Anterior cingulate cortex (tissue), 58 donors: ENCODE measurements at regions not wholly inside any gene's neighbourhood (a gene's known extent, or its start where the extent isn't known, plus 50 kb on each side); places are given as distances from the start of the nearest gene placed in this dataset.

Experiments used
- DNase-seq, 58 donors: peaks; one replicate each; lab custom pipeline; 2025; lab: John Stamatoyannopoulos, UW

DNA sequence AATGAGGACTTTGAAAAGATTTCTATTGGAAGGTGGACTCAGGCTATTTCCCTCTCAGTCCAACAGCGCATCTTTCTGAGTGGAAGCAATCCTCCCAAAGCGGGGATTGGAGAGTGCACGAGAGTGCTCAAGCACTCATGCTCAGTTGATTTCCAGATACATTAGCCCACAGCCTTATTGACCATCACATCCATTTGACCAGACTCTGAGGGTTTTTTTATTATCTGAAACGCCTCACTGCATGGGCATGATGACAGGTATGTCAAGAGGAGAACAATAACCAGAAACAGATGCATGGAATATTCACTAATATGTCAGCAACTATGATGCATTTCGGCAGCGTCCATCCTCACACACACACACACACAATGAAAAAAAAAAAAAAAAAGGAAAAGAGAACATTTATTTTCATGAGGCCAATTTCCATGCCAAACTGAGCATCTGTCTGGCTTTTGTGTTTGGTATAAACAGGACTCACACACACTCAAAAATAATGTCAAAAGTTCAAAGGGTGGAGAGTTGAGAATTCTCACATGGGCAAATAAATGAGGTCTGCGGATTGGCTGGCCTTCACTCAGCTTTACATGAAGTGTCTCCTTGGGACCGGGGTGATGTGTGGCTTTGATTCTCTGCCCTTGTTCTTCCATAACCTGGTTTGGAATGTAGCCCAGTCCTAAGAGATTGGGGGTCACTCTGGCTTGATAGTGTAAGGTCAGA lies 371.6 kb downstream of the MCTP2 start:
- DNase-seq, result no peak

DNA sequence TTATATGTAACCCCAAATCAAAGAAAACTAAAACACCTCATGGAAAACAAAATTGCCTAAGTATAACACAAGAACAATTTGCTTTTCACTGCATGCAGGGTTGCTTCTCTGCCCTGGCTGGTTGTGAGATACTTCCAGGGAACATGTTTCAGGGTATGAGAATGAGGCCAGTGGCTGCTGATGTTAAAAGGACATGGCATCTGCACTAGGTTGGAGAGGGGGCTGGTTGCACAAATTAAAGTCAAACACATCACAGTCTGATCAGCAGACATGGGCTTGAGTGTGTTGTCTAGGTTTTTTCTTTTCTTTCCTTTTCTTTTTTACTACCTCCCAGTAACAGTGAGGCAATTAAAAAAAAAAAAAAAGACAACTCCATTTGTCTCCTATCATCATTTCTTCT lies 374.9 kb downstream of the MCTP2 start:
- DNase-seq, result no peak

- DNase-seq, result peak in 9 of 58 donors; percentile 2 to 32 (median 5)
Observed at GRCh38 chr15:94607176-94607654, 375.9 kb downstream of the MCTP2 start.

DNA sequence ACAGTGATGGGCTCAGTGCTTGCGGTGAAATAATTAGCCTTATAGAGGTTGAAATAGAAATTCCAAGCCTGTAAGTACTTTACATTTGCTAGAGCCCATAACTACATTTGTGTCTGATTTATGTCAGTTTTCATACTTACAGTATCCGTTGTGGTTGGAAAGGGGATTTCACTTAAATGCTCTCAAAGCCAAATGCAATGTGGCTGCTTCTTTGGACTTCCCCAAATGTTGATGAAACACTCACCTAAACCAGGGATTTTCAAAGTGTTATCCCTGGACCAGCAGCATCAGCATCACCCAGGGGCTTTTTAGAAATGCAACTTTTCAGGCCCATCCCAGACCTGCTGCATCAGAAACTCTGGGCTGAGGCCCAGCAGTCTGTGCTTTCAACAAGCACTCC lies 378.7 kb downstream of the MCTP2 start:
- DNase-seq, result no peak

DNA sequence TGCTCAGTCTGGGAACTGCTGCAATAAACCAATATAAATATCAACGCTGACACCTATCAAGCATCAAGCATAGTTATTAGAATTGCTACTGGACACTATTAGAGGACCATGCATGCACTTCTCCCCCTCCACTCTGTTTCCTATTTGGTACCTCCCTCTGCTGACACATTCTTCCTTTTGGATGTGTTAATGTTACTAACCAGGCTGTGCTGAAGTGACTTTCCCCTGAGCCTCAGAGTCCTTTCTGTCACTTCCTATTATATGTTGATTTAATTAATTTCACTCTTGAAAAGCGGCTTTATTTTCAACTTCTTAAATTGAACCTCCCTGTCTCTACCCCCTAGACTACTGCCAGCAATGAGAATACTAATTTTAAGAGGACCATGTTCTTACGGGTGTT lies 379.1 kb downstream of the MCTP2 start:
- DNase-seq, result no peak

DNA sequence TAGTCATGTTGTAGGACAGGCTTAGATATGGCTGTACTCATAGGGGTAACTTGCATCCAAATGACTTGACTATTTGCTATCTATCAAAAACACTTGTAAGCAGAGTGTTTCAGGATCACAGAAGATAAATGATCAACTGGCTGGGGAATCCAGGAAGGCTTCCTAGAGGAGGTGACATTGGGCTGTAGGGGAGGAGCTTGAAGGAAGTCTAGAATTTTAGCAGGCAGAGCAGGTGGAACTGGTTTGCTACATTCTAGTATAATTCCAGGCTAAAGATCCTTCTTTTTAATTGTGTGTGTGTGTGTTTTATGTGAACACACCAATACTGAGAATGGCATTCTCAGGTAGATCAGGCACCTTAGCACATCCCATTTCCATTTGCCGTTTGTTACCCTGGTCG lies 380.3 kb downstream of the MCTP2 start:
- no peak for DNase-seq

DNA sequence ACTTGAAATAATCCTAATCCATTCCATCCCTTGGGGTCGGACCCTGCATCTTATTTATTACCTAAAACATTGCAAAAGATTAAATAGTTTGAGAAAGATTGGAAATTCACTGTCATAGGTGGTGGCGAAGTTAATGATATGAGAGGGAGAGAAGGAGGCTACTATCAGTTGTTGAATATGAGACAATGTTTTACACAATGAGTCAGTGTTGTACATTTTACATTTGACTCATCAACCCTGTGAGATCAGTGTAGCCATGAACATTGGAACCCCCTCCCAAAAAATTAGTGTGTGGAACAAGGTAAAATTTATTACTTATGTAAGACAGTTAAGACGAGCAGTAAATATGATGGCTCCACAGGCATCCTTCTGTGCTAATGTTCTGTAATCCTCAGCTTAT lies 384.3 kb downstream of the MCTP2 start:
- DNase-seq, result no peak

DNA sequence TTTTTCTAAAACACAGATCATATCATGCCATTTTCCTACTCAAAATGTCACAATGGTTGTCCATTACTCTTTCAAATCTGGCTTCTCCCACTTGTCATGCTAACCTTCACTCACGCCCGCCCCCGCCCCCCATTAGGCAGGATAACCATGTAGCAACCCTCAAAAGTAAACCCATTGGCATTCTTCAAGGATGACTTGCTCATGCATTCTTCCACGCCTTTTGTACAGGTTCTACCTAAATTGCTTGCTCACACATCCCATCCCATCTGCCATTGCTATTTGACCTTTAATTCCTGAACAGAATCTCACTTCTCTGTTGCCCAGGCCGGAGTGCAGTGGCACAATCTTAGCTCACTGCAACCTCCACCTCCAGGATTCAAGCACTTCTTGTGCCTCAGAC lies 389.3 kb downstream of the MCTP2 start:
- DNase-seq, result no peak

- no peak for DNase-seq
Observed at GRCh38 chr15:94621736-94622135, 390.4 kb downstream of the MCTP2 start.

DNA sequence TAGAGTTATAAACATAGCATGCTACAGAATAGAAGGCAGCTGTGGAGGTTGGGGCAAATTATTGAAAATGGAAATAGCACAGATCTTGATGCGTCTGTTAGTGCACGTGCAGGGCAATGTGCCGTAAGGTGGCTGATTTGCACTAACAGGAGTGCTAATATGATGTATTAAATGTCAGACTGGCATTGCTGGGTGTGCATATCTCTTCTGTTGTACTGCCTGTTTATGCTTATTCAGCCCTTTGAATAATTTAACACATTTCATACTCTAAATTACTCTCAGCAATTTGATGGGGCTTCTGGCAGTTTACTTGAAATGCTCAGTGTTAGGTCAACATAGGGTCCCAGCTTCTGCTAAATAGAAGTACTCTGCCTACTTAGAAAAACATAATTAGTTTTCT lies 395.6 kb downstream of the MCTP2 start:
- DNase-seq, result no peak

DNA sequence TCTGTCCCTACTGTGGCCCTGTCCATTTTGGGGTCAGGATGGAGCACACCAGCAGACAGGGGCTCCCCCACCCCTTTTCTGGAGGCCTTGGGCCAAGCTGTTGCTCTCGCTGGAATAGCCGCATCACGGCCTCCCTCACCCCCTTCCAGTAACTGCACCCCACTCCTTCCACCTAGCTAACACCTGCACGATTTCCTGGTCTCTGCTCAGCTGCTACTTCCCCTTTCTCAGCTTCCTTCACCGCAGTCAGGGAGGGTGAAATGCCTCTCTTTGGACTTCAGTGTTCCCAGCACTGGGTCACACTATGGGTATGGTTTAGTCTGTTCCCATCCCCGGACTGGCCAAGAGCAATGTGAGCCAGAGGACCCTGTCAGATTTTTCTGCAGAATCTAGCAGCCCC lies 400.2 kb downstream of the MCTP2 start:
- no peak for DNase-seq

GRCh38 chr15:94638183-94638582 lies 406.8 kb downstream of the MCTP2 start:
- DNase-seq, result no peak

DNA sequence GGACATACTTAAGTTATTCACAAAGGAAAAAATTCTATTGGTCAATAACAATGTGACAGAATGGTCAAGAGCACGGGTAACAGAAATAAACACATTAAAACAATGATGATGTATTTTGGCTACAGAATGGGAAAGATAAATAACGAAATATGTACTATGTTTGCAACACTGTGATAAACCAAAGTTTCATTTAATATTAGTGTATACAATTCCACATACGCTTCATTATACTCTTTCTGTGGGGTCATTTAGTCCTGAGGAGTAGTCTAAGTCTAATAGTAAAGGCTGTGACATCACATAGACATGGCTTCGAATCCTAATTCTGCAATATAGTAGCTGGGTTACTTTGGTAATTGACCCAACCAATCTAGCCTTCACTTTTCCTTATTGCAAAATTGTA lies 408.3 kb downstream of the MCTP2 start:
- no peak for DNase-seq

GRCh38 chr15:94644433-94644832 lies 413.1 kb downstream of the MCTP2 start:
- DNase-seq, result no peak

- no peak for DNase-seq
Observed at GRCh38 chr15:94653071-94653470, 421.7 kb downstream of the MCTP2 start.

DNA sequence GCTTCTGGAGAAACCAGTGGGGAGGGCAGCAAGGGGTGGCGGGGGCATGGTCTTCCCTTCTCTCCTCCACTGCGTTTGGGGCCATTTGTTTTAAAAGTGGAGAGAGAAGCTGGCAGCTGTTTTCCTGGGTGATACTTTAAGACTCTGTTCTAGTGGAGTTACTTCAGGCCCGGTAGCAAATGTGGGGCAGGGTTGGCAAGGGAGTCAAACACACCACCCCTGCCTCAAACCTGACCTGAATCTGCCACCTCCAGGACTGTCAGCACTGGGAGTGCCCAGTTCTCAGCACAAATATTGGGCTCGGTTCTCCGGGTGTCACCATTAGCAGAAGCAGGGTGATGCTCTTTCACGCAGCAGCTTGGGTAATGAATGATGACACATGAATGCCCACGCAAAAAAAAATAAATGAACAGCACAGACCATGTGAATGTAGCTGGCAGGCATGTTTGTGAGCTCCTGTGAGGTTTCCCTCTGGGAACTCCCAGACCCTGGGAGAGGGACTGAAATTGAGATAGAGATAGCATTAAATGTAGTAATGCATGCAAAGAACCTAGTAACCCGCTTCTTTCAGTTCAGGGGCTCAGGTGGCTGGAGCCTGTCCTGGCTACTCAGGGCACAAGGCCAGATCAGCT lies 424.0 kb downstream of the MCTP2 start:
- no peak for DNase-seq

DNA sequence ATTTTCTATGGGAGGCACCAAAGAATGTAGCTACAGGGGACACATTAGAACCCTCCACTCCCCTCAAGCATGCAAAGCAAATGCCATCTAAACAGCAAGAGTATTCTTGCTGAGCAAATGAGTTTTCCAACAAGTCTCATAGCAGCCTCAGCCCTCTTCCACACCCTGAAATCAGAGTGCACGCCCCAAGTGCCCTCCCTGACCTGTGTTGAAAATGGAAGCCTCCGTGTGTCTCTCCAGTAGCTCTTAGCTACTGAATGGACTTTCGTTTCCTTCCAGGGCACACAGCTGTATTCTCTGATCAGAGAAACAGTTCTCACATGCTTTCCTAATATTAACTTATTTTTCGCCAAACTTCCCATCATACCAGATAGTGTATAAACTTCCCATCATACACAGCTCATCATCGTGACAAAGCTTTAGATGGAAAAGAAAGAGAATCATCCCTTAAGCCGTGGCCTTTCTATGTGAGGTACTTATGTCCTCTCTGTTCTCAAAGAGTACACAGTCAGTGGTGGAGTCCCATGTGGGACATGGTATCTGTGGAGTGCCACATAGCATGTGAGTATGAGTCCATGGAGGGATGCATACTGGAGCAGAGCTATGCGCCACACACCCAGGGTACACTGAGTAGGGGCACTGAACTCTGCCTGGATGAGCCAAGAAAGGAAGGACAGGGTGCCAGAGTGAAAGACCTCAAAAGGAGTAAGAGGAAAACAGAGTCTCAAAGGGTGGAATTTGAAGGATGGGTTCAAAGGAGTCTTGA lies 434.5 kb downstream of the MCTP2 start:
- no peak for DNase-seq

- DNase-seq, result no peak
Observed at GRCh38 chr15:94666553-94666952, 435.2 kb downstream of the MCTP2 start.

DNA sequence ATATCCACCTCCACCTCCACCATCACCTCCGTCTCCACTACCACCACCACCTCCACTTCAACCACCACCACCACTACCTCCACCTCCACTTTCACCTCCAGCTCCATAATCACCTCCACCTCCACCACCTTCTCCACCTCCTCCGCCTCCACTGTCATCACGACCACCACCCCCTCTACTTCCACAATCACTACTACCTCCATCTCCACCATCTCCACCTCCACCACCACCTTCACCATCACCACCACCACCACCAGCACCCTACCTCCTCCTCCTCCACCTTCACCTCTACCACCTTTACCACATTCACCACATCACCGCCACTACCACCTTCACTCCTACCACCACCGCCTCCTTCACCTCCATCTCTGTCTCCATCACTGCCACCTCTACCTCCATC lies 435.7 kb downstream of the MCTP2 start:
- no peak for DNase-seq

- peak in 2 of 58 donors; percentile 26 to 42 for DNase-seq
Observed at GRCh38 chr15:94670438-94671034, 439.2 kb downstream of the MCTP2 start.
